ENCODE measurements at regions not wholly inside any gene's neighbourhood (a gene's known extent, or its start where the extent isn't known, plus 50 kb on each side); places are given as distances from the start of the nearest gene placed in this dataset.

DNA sequence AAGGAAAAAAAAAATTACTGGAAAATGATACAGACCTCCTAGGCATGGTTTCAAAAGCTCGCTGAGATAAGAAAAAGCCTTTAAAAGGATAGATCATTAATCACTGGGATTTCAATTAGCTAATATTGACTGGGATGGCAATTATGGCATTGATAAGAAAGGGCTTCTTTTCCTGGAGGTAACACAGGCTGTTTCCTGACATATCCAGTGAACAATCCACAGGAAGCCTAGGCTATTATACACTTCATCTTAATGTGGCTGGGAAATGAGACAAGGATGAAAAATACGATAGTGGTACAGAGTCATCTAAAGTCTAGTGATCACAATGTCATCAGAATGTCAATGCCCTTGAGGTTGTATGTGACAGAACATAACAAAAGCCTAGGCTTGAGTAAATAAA is 1579.3 kb downstream of the C4orf33 start:
- no peak for ATAC-seq
- TF ChIP-seq CREB5 (CRISPR knock-in tag; IDR thresholded peaks at IDR 0.05; ENCODE audit: low read depth) (no peak), ZFP3 (CRISPR knock-in tag; IDR thresholded peaks at IDR 0.05) (no peak), ZFP30 (CRISPR knock-in tag; IDR thresholded peaks at IDR 0.05) (no peak), RARB (CRISPR knock-in tag; IDR thresholded peaks at IDR 0.05) (no peak), TOX (CRISPR knock-in tag; IDR thresholded peaks at IDR 0.05; ENCODE audit: borderline replicate concordance) (no peak), SNAI2 (CRISPR knock-in tag; IDR thresholded peaks at IDR 0.05) (no peak), ZNF565 (CRISPR knock-in tag; conservative IDR thresholded peaks at IDR 0.05; ENCODE audit: low read depth) (no peak), ISL1 (CRISPR knock-in tag; IDR thresholded peaks at IDR 0.05) (no peak), ZNF8 (CRISPR knock-in tag; IDR thresholded peaks at IDR 0.05) (no peak), CSDC2 (CRISPR knock-in tag; IDR thresholded peaks at IDR 0.05) (no peak)
- TF ChIP-seq, protein P1, sequence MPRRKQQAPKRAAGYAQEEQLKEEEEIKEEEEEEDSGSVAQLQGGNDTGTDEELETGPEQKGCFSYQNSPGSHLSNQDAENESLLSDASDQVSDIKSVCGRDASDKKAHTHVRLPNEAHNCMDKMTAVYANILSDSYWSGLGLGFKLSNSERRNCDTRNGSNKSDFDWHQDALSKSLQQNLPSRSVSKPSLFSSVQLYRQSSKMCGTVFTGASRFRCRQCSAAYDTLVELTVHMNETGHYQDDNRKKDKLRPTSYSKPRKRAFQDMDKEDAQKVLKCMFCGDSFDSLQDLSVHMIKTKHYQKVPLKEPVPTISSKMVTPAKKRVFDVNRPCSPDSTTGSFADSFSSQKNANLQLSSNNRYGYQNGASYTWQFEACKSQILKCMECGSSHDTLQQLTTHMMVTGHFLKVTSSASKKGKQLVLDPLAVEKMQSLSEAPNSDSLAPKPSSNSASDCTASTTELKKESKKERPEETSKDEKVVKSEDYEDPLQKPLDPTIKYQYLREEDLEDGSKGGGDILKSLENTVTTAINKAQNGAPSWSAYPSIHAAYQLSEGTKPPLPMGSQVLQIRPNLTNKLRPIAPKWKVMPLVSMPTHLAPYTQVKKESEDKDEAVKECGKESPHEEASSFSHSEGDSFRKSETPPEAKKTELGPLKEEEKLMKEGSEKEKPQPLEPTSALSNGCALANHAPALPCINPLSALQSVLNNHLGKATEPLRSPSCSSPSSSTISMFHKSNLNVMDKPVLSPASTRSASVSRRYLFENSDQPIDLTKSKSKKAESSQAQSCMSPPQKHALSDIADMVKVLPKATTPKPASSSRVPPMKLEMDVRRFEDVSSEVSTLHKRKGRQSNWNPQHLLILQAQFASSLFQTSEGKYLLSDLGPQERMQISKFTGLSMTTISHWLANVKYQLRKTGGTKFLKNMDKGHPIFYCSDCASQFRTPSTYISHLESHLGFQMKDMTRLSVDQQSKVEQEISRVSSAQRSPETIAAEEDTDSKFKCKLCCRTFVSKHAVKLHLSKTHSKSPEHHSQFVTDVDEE (CRISPR knock-in tag; IDR thresholded peaks at IDR 0.05): no peak
- TF ChIP-seq, protein P2, sequence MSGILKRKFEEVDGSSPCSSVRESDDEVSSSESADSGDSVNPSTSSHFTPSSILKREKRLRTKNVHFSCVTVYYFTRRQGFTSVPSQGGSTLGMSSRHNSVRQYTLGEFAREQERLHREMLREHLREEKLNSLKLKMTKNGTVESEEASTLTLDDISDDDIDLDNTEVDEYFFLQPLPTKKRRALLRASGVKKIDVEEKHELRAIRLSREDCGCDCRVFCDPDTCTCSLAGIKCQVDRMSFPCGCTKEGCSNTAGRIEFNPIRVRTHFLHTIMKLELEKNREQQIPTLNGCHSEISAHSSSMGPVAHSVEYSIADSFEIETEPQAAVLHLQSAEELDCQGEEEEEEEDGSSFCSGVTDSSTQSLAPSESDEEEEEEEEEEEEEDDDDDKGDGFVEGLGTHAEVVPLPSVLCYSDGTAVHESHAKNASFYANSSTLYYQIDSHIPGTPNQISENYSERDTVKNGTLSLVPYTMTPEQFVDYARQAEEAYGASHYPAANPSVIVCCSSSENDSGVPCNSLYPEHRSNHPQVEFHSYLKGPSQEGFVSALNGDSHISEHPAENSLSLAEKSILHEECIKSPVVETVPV (CRISPR knock-in tag; IDR thresholded peaks at IDR 0.05): no peak

DNA sequence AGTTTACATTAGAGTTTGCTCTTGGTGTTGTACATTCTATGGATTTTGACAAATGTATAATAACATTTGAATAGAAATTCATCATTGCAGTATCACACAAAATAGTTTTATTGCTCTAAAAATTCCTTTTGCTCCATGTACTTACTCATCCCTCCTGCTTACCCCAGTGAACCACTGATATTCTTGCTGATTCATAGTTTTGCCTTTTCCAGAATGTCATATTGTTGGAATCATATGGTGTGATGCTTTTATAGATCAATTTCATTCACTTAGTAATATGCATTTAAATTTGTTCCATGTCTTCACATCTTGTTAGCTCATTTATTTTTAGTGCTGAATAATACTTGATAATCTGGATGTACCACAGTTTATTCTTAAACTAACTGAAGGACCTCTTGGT is 1593.2 kb downstream of the C4orf33 start:
- TF ChIP-seq GLIS3 (CRISPR knock-in tag; IDR thresholded peaks at IDR 0.05) (no peak), ZNF8 (CRISPR knock-in tag; IDR thresholded peaks at IDR 0.05) (no peak), ZNF70 (CRISPR knock-in tag; IDR thresholded peaks at IDR 0.05) (no peak), CREB5 (CRISPR knock-in tag; IDR thresholded peaks at IDR 0.05; ENCODE audit: low read depth) (no peak), RARB (CRISPR knock-in tag; IDR thresholded peaks at IDR 0.05) (no peak), ZC3H10 (CRISPR knock-in tag; IDR thresholded peaks at IDR 0.05) (no peak), ZFP30 (CRISPR knock-in tag; IDR thresholded peaks at IDR 0.05) (no peak), CSDC2 (CRISPR knock-in tag; IDR thresholded peaks at IDR 0.05) (no peak), SNAI2 (CRISPR knock-in tag; IDR thresholded peaks at IDR 0.05) (no peak), PPARA (CRISPR knock-in tag; IDR thresholded peaks at IDR 0.05; ENCODE audit: borderline replicate concordance) (no peak), ZFP3 (CRISPR knock-in tag; IDR thresholded peaks at IDR 0.05) (no peak), OSR1 (CRISPR knock-in tag; IDR thresholded peaks at IDR 0.05) (no peak), ESRRG (CRISPR knock-in tag; IDR thresholded peaks at IDR 0.05) (no peak)
- TF ChIP-seq, protein P3, sequence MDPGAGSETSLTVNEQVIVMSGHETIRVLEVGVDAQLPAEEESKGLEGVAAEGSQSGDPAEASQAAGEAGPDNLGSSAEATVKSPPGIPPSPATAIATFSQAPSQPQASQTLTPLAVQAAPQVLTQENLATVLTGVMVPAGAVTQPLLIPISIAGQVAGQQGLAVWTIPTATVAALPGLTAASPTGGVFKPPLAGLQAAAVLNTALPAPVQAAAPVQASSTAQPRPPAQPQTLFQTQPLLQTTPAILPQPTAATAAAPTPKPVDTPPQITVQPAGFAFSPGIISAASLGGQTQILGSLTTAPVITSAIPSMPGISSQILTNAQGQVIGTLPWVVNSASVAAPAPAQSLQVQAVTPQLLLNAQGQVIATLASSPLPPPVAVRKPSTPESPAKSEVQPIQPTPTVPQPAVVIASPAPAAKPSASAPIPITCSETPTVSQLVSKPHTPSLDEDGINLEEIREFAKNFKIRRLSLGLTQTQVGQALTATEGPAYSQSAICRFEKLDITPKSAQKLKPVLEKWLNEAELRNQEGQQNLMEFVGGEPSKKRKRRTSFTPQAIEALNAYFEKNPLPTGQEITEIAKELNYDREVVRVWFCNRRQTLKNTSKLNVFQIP (CRISPR knock-in tag; IDR thresholded peaks at IDR 0.05; ENCODE audit: borderline replicate concordance, low read depth): no peak
- TF ChIP-seq, protein P4, sequence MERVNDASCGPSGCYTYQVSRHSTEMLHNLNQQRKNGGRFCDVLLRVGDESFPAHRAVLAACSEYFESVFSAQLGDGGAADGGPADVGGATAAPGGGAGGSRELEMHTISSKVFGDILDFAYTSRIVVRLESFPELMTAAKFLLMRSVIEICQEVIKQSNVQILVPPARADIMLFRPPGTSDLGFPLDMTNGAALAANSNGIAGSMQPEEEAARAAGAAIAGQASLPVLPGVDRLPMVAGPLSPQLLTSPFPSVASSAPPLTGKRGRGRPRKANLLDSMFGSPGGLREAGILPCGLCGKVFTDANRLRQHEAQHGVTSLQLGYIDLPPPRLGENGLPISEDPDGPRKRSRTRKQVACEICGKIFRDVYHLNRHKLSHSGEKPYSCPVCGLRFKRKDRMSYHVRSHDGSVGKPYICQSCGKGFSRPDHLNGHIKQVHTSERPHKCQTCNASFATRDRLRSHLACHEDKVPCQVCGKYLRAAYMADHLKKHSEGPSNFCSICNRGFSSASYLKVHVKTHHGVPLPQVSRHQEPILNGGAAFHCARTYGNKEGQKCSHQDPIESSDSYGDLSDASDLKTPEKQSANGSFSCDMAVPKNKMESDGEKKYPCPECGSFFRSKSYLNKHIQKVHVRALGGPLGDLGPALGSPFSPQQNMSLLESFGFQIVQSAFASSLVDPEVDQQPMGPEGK (CRISPR knock-in tag; IDR thresholded peaks at IDR 0.05; ENCODE audit: borderline replicate concordance): no peak
- TF ChIP-seq, protein P1 (CRISPR knock-in tag; IDR thresholded peaks at IDR 0.05): no peak
- no peak for ATAC-seq
